ENCODE measurements at regions not wholly inside any gene's neighbourhood (a gene's known extent, or its start where the extent isn't known, plus 50 kb on each side); places are given as distances from the start of the nearest gene placed in this dataset.
A peak's percentile ranks its signal among the peaks of the same experiment; 100 is the strongest.

- intact Hi-C loops (cut with DNase I), result no loop called here
- H3K27ac ChIP-seq, result peak overlapping the region in 1 of 3 donors; percentile 61
- H3K4me3 ChIP-seq, result no peak overlapping the region
- 43% methylated on average over 1 of the region's 1 CpG for WGBS (ENCODE audit: insufficient coverage, low coverage, low lambda C conversion rate, missing lambda C conversion rate)
- TF ChIP-seq POLR2A (IDR thresholded peaks at IDR 0.05), result no peak
- no peak for TF ChIP-seq CTCF (IDR thresholded peaks at IDR 0.05)
- H3K27me3 ChIP-seq, result no peaks in the 10 kb centered on the region
- H3K9me3 ChIP-seq, result no peaks in the 10 kb centered on the region
- no peaks in the 10 kb centered on the region for H3K36me3 ChIP-seq
- ATAC-seq (no peak), DNase-seq (no peak)
- H3K4me1 ChIP-seq, result peaks cover 0 to 49% (median 14%) of the 10 kb centered on the region in 4 donors
Observed at GRCh38 chr3:102183186-102183585, 251.6 kb upstream of the ZPLD1 start.

GRCh38 chr3:102183623-102184022 lies 251.2 kb upstream of the ZPLD1 start:
- intact Hi-C loops (cut with DNase I), result no loop called here
- no peaks in the 10 kb centered on the region for H3K9me3 ChIP-seq
- H3K4me1 ChIP-seq, result peaks cover 0 to 49% (median 14%) of the 10 kb centered on the region in 4 donors
- WGBS (ENCODE audit: insufficient coverage, low coverage, low lambda C conversion rate, missing lambda C conversion rate), result 86% methylated on average over 1 of the region's 1 CpG
- TF ChIP-seq POLR2A (IDR thresholded peaks at IDR 0.05) (no peak), CTCF (IDR thresholded peaks at IDR 0.05) (no peak)
- no peak overlapping the region for H3K27ac ChIP-seq
- DNase-seq (no peak), ATAC-seq (no peak)
- no peaks in the 10 kb centered on the region for H3K36me3 ChIP-seq
- no peaks in the 10 kb centered on the region for H3K27me3 ChIP-seq
- H3K4me3 ChIP-seq, result no peak overlapping the region

GRCh38 chr3:102189541-102189940 lies 245.3 kb upstream of the ZPLD1 start:
- intact Hi-C loops (cut with DNase I), result no loop called here

GRCh38 chr3:102189956-102190723 lies 244.7 kb upstream of the ZPLD1 start:
- H3K27me3 ChIP-seq, result no peaks in the 10 kb centered on the region
- ATAC-seq, result no peak

More at GRCh38 chr3:102189541-102189940, 245.3 kb upstream of the ZPLD1 start:
- H3K27me3 ChIP-seq, result no peaks in the 10 kb centered on the region
- no peaks in the 10 kb centered on the region for H3K36me3 ChIP-seq
- H3K4me3 ChIP-seq, result no peak overlapping the region
- 46% methylated on average over 2 of the region's 2 CpGs for WGBS (ENCODE audit: insufficient coverage, low coverage, low lambda C conversion rate, missing lambda C conversion rate)
- ATAC-seq (no peak), DNase-seq (no peak)
- no peak overlapping the region for H3K27ac ChIP-seq
- no peak for TF ChIP-seq CTCF (IDR thresholded peaks at IDR 0.05)
- TF ChIP-seq POLR2A (IDR thresholded peaks at IDR 0.05), result no peak
- H3K9me3 ChIP-seq, result no peaks in the 10 kb centered on the region
- H3K4me1 ChIP-seq, result no peaks in the 10 kb centered on the region

More at GRCh38 chr3:102189956-102190723, 244.7 kb upstream of the ZPLD1 start:
- H3K9me3 ChIP-seq, result no peaks in the 10 kb centered on the region
- WGBS (ENCODE audit: insufficient coverage, low coverage, low lambda C conversion rate, missing lambda C conversion rate), result 85% methylated on average over 7 of the region's 7 CpGs
- intact Hi-C loops (cut with DNase I), result no loop called here
- peaks cover 0 to 3% (median 0%) of the 10 kb centered on the region in 4 donors for H3K4me1 ChIP-seq
- no peak for TF ChIP-seq POLR2A (IDR thresholded peaks at IDR 0.05)
- no peak for TF ChIP-seq CTCF (IDR thresholded peaks at IDR 0.05)
- H3K27ac ChIP-seq, result no peak overlapping the region
- no peak overlapping the region for H3K4me3 ChIP-seq
- DNase-seq, result no peak
- H3K36me3 ChIP-seq, result no peaks in the 10 kb centered on the region

Measured in right lobe of liver (tissue), 6 donors.